UCSD-AML1 (cell line): ENCODE measurements at regions not wholly inside any gene's neighbourhood (a gene's known extent, or its start where the extent isn't known, plus 50 kb on each side); places are given as distances from the start of the nearest gene placed in this dataset.
"Not testable (repeated sequence)": the region's sequence is repeated elsewhere in the genome, so short reads cannot be mapped to it uniquely, and the experiment has no call there.

ENCODE experiments used
- DNase-seq: peaks from one replicate; lab custom pipeline; 2025; ENCODE audit not compliant: unreplicated experiment; lab: John Stamatoyannopoulos, UW

DNA sequence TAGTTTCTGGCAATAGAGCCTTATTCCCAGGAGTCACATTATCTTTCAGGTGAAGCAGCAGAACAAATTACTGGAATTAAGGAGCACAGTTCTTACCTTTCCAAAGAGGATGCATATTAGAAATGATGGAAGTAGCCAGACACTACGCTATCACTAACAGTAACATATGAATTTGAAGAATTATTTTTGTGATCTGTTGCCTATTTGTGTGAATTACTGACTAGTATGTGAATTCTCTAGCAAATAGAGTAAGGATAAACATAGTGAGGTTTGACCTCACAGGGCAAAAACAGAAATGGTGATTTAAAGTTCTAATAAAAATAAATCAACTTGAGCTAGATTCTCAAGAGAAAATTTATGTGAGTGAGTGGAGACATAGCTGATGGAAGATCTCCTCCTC lies 1299.3 kb downstream of the XPNPEP1 start:
- no peak for DNase-seq

- DNase-seq = no peak
These were observed 1302.3 kb downstream of the XPNPEP1 start for GRCh38 chr10:108620821-108621534.

GRCh38 chr10:108616559-108617285 lies 1306.6 kb downstream of the XPNPEP1 start:
- DNase-seq = no peak

- DNase-seq = no peak
These were observed 1307.6 kb downstream of the XPNPEP1 start for GRCh38 chr10:108615576-108616320.

DNA sequence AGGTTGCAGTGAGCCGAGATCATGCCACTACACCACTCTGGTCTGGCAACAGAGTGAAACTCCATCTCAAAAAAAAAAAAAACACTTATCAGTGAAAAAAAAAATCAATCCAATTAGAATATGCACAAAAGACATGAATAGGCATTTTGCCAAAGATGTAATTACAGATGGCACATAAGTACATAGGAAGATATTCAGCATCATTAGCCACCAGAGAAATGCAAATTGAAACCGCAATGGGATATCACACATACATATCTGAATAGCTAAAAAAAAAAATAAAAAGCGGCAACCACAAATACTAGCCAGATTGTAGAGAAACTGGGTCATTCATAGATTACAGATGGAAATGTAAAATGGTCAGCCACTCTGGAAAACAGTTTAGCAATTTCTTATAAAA lies 1310.8 kb downstream of the XPNPEP1 start:
- DNase-seq = no peak

- no peak for DNase-seq
These were observed 1314.5 kb downstream of the XPNPEP1 start for GRCh38 chr10:108608860-108609259.

DNA sequence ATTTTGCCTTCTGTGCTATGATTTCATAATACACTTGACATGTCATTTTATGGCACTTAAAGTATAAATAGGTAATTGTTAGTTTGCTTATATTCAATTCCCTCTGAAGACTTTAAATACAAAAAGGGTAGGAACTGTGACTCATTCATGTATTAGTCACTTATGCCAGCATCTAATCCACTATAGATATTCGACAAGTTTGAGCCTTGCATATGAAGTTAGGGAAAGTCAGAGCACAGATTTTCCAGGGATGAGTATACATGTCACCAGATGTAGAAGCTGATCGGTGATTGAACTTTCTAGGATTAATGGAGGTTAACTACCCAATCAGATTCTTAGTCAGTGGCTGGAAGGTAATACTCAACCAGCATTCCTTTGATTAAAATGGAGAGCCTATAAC lies 1321.5 kb downstream of the XPNPEP1 start:
- no peak for DNase-seq

- not testable (repeated sequence) for DNase-seq
These were observed 1322.8 kb downstream of the XPNPEP1 start for GRCh38 chr10:108600511-108600910.

DNA sequence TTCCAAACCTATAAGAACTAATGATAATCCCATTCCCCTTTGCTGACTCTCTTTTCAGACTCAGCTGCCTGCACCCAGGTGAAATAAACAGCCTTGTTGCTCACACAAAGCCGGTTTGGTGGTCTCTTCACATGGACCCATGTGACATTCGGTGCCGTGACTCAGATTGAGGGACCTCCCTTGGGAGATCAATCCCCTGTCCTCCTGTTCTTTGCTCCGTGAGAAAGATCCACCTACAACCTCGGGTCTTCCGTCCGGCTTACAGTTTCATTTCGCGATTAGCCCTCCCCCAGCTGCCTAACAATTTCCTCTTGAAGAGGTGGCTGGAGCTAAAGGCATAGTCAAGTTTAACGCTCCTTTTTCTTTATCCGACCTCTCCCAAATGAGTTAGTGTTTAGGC lies 1324.0 kb downstream of the XPNPEP1 start:
- not testable (repeated sequence) for DNase-seq

GRCh38 chr10:108598831-108599230 lies 1324.5 kb downstream of the XPNPEP1 start:
- DNase-seq = no peak

DNA sequence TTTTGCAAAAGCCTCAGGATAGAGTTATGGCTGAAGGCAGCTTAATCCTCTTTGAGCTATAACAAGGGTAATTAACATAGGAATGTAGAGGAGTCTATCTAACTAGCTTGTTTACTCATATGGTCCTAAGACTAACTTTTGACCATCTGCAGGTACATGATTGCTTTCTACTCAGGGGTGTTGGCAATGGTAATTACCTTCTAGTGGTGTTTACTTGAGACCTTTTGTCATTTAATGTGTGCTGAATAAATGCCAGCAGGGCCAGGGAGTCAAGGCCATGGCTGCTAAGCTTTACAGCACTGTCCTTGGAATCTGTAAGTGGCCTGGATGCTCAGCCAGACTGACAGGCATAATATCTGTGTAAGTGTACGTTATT lies 1325.0 kb downstream of the XPNPEP1 start:
- no peak for DNase-seq

- DNase-seq = no peak
These were observed 1325.5 kb downstream of the XPNPEP1 start for GRCh38 chr10:108597657-108598319.

DNA sequence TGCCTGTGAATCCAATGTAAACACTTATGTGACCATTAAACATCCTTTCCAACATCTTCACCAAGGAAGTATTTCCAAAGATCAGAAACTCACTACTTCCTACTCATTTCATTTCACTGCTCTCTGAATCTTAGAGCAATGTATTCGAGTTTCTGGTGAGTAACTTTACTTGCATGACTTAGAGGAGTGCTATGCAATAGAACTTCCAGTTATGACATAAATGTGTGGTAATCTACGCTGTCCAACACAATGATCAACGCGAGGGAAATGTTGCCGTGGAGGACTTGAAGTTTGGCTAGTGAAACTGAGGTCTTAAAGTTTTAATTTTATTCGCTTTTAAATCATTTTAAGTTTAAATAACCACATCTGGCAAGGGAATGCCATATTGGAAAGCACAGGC lies 1326.3 kb downstream of the XPNPEP1 start:
- DNase-seq = no peak

- DNase-seq = no peak
These were observed 1330.4 kb downstream of the XPNPEP1 start for GRCh38 chr10:108592956-108593355.

GRCh38 chr10:108591417-108591816 lies 1331.9 kb downstream of the XPNPEP1 start:
- no peak for DNase-seq

DNA sequence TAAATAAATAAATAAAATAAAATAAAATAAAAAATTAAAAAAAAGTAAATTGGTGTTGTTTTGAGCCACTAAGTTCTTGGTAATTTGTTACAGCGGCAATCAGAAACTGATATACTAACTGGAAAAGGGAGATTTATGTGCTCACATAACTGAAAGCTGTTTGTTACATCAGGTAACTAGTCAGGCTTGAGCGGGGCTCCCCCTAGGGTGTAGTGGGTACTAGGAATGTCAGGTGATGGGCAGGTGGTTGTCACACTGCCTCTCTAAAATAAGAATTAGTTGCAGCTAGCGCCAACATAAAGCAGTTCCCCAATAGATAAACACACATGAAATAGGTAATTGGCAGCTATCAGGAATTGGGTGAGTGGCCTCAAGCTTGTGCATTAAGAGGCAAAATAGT lies 1336.9 kb downstream of the XPNPEP1 start:
- DNase-seq = no peak

DNA sequence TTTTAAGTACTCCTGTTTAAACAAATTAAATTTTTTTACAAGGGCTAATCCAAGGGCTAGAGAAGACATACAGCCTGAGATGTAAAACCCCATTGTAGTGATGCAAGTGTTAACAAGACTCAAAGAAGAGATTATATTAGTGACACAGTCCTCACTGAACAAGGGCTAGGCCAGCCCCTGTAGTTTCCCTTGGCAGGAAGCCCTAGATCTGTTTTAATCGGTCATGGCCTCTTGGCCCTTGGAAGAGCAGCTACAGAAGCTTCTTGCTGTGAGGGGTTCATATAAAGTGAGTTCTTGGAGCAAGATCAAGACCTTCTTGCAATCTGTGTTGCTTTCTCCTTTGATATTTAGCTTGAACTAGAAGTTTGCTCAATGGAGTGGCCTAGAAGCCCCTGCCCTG lies 1339.4 kb downstream of the XPNPEP1 start:
- DNase-seq = no peak

DNA sequence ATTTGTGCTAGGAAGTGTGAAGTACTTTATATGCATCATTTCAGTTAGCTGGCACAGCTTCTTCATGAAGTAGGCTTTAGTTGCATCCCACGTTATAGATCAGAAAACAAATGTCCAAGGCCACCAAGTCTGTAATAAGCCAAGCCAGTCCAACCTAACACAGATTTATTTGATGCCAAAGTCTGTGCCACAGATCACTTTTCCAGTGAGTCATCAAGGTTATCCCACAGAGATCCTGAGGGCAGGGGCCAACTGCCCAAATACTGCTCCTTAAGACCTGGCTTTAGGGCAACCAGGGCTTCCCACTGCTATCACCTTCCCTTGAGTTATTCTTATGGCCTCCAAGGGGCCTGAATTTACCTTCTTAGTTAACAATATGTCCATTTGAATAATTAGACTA lies 1340.4 kb downstream of the XPNPEP1 start:
- DNase-seq = no peak

GRCh38 chr10:108582387-108582786 lies 1340.9 kb downstream of the XPNPEP1 start:
- DNase-seq = no peak

DNA sequence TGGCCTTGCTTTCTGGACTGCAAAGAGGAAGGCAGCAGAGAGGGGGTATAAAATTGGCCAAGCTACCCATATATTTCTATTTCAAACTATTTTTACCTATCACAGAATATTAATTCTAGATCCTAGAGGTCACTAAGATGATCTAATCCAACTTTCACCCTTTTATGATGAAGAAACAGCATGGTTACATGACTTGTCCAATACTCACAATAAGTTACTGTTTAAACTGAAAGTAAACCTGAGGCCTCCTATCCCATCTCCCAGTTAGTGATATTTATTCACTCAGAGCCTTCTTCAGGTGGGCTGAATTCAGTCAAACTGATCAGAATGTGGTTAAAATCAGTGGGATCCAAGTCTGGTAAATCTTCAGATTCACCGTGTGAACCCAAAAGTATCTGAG lies 1345.1 kb downstream of the XPNPEP1 start:
- DNase-seq = no peak

- no peak for DNase-seq
These were observed 1349.1 kb downstream of the XPNPEP1 start for GRCh38 chr10:108574233-108574632.
